OCI-LY1 (cell line): ENCODE measurements at regions not wholly inside any gene's neighbourhood (a gene's known extent, or its start where the extent isn't known, plus 50 kb on each side); places are given as distances from the start of the nearest gene placed in this dataset.
"Not testable (repeated sequence)": the region's sequence is repeated elsewhere in the genome, so short reads cannot be mapped to it uniquely, and the experiment has no call there.

ENCODE experiments used
- H2AFZ ChIP-seq: fragments of 200-600 bp; sonication (generic), shearing (Covaris generic); 2 replicates; pipeline ENCODE4 v1.6.0; 2014; ENCODE audit warnings: antibody characterized with exemption, mild to moderate bottlenecking, low read length
- H3F3A ChIP-seq: fragments of 200-600 bp; sonication (generic), shearing (Covaris generic); 2 replicates; pipeline ENCODE4 v1.6.0; 2014; ENCODE audit warnings: mild to moderate bottlenecking, antibody characterized with exemption, low read length, moderate library complexity; ENCODE audit not compliant: insufficient read depth
- H3K27ac ChIP-seq: fragments of 200-600 bp; sonication (generic); 2 replicates; pipeline ENCODE4 v1.5.1; 2014; ENCODE audit warnings: low read length, mixed run types, mild to moderate bottlenecking, low read depth; ENCODE audit not compliant: poor library complexity, severe bottlenecking
- H3K27me3 ChIP-seq: fragments of 200-600 bp; sonication (generic); 2 replicates; pipeline ENCODE4 v1.6.0; 2014; ENCODE audit warnings: antibody characterized with exemption, mild to moderate bottlenecking, low read length, moderate library complexity; ENCODE audit not compliant: insufficient read depth
- H3K36me3 ChIP-seq: fragments of 200-600 bp; sonication (generic); 2 replicates; pipeline ENCODE4 v1.6.1; 2014; ENCODE audit warnings: mild to moderate bottlenecking, antibody characterized with exemption, low read length, moderate library complexity, mixed read lengths; ENCODE audit not compliant: insufficient read depth
- H3K4me1 ChIP-seq: fragments of 200-600 bp; sonication (generic); 2 replicates; pipeline ENCODE4 v1.5.1; 2014; ENCODE audit warnings: mild to moderate bottlenecking, low read length, moderate library complexity; ENCODE audit not compliant: insufficient read depth, severe bottlenecking
- H3K4me2 ChIP-seq: fragments of 200-600 bp; sonication (generic), shearing (Covaris generic); 2 replicates; pipeline ENCODE4 v1.6.1; 2014; ENCODE audit warnings: low read length
- H3K4me3 ChIP-seq: fragments of 200-600 bp; sonication (generic); 2 replicates; pipeline ENCODE4 v1.5.1; 2014; ENCODE audit warnings: low read length, low read depth, mild to moderate bottlenecking, mixed read lengths; ENCODE audit not compliant: poor library complexity, severe bottlenecking
- H3K79me2 ChIP-seq: fragments of 200-600 bp; shearing (Covaris generic); 2 replicates; pipeline ENCODE4 v1.6.1; 2016; ENCODE audit warnings: mixed run types, low read length, mixed read lengths; ENCODE audit not compliant: insufficient read depth
- H3K9ac ChIP-seq: fragments of 200-600 bp; sonication (generic), shearing (Covaris generic); 2 replicates; pipeline ENCODE4 v1.6.1; 2014; ENCODE audit warnings: mild to moderate bottlenecking, low read length, mixed read lengths
- H3K9me2 ChIP-seq: fragments of 200-600 bp; sonication (generic), shearing (Covaris generic); 2 replicates; pipeline ENCODE4 v1.6.1; 2014; ENCODE audit warnings: low read depth, mild to moderate bottlenecking, low read length, mixed read lengths
- H3K9me3 ChIP-seq: fragments of 200-600 bp; shearing (Covaris generic); 2 replicates; pipeline ENCODE4 v1.6.1; 2014; ENCODE audit warnings: low read length, mixed read lengths
- H4K20me1 ChIP-seq: fragments of 200-600 bp; sonication (generic), shearing (Covaris generic); 2 replicates; pipeline ENCODE4 v1.6.0; 2016; ENCODE audit warnings: mild to moderate bottlenecking, low read length; ENCODE audit not compliant: insufficient read depth
- EZH2 ChIP-seq: fragments of 200-600 bp; sonication (generic), shearing (Covaris generic); IDR thresholded peaks from 2 replicates; pipeline ENCODE4 v1.8.0; 2017; ENCODE audit warnings: borderline replicate concordance, mixed run types, mild to moderate bottlenecking, antibody characterized with exemption, low read length, moderate library complexity, mixed read lengths
- TF ChIP-seq, protein P1 (sequence below): fragments of 200-600 bp; sonication (generic), shearing (Covaris generic); IDR thresholded peaks from 2 replicates; pipeline ENCODE4 v1.5.1; 2017; ENCODE audit warnings: mild to moderate bottlenecking, antibody characterized with exemption, low read length, moderate library complexity, mixed read lengths

- Histone ChIP-seq H2AFZ (no peak overlapping the region), H3K4me3 (no peak overlapping the region), H3F3A (no peaks in the 10 kb centered on the region), H3K4me2 (no peak overlapping the region), H3K9me3 (no peaks in the 10 kb centered on the region), H3K9me2 (no peaks in the 10 kb centered on the region), H3K4me1 (peaks cover 3% of the 10 kb centered on the region), H3K27me3 (peaks cover 4% of the 10 kb centered on the region; the same call in 1 of the 2 replicates), H4K20me1 (no peaks in the 10 kb centered on the region), H3K9ac (no peak overlapping the region), H3K79me2 (no peaks in the 10 kb centered on the region), H3K27ac (no peak overlapping the region), H3K36me3 (no peaks in the 10 kb centered on the region)
- TF ChIP-seq EZH2, result no peak
- TF ChIP-seq, protein P1, sequence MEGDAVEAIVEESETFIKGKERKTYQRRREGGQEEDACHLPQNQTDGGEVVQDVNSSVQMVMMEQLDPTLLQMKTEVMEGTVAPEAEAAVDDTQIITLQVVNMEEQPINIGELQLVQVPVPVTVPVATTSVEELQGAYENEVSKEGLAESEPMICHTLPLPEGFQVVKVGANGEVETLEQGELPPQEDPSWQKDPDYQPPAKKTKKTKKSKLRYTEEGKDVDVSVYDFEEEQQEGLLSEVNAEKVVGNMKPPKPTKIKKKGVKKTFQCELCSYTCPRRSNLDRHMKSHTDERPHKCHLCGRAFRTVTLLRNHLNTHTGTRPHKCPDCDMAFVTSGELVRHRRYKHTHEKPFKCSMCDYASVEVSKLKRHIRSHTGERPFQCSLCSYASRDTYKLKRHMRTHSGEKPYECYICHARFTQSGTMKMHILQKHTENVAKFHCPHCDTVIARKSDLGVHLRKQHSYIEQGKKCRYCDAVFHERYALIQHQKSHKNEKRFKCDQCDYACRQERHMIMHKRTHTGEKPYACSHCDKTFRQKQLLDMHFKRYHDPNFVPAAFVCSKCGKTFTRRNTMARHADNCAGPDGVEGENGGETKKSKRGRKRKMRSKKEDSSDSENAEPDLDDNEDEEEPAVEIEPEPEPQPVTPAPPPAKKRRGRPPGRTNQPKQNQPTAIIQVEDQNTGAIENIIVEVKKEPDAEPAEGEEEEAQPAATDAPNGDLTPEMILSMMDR, result no peak
Measured at GRCh38 chr5:42943931-42944631, 96.0 kb downstream of the ANXA2R start.

DNA sequence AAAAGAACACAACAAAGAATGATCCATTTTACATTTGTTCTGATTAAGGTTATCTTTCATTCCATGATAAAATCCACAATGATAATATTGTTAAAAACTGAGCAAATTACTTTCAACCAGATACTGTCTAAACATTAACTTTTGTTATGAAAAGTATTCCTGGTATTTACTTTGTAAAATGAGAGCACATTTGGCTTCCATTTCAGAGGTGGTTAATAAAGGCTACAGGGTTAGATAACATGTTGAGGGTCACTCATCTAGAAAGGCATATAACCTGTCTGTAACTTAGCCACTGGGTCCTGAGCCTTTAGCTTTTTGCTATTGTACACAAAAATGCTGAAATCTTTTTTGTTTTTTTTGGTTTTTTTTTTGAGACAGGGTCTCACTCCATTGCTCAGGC lies 99.3 kb downstream of the ANXA2R start:
- no peak overlapping the region for H3K4me3 ChIP-seq
- no peak overlapping the region for H3K9ac ChIP-seq
- H3K27me3 ChIP-seq, result peaks cover 4% of the 10 kb centered on the region; the same call in 1 of the 2 replicates
- H2AFZ ChIP-seq, result no peak overlapping the region
- no peaks in the 10 kb centered on the region for H3K79me2 ChIP-seq
- H3F3A ChIP-seq, result no peaks in the 10 kb centered on the region
- H3K9me2 ChIP-seq, result no peaks in the 10 kb centered on the region
- TF ChIP-seq, protein P1, result no peak
- no peak for TF ChIP-seq EZH2
- H3K36me3 ChIP-seq, result no peaks in the 10 kb centered on the region
- H3K27ac ChIP-seq, result no peak overlapping the region
- H3K4me2 ChIP-seq, result no peak overlapping the region
- no peaks in the 10 kb centered on the region for H3K4me1 ChIP-seq
- H4K20me1 ChIP-seq, result no peaks in the 10 kb centered on the region
- no peaks in the 10 kb centered on the region for H3K9me3 ChIP-seq

GRCh38 chr5:42932011-42932410 lies 108.1 kb downstream of the ANXA2R start:
- H3K9me3 ChIP-seq, H3K9ac ChIP-seq, H4K20me1 ChIP-seq, H3K27me3 ChIP-seq, H3K4me1 ChIP-seq, H3K4me3 ChIP-seq, H3K36me3 ChIP-seq, H3K4me2 ChIP-seq, H3K9me2 ChIP-seq, H3K79me2 ChIP-seq, H2AFZ ChIP-seq, H3K27ac ChIP-seq, H3F3A ChIP-seq: not testable (repeated sequence)

GRCh38 chr5:42931451-42931850 lies 108.7 kb downstream of the ANXA2R start:
- H3K4me3 ChIP-seq, H3K4me1 ChIP-seq, H3K9ac ChIP-seq, H3K4me2 ChIP-seq, H3F3A ChIP-seq, H3K27me3 ChIP-seq, H3K9me2 ChIP-seq, H3K9me3 ChIP-seq, H3K79me2 ChIP-seq, H3K27ac ChIP-seq, H2AFZ ChIP-seq, H4K20me1 ChIP-seq, H3K36me3 ChIP-seq: not testable (repeated sequence)
